HFFc6 (cell line): ENCODE measurements at regions not wholly inside any gene's neighbourhood (a gene's known extent, or its start where the extent isn't known, plus 50 kb on each side); places are given as distances from the start of the nearest gene placed in this dataset.
"Not testable (repeated sequence)": the region's sequence is repeated elsewhere in the genome, so short reads cannot be mapped to it uniquely, and the experiment has no call there.

Experiments used
- DNase-seq: peaks from one replicate; pipeline ENCODE4 v3.0.0-alpha.2; 2018
- H3K27ac Mint-ChIP-seq: 2 replicates; pipeline ENCODE4 v1.8.0; 2020; ENCODE audit warnings: mild to moderate bottlenecking, mixed read lengths
- H3K27me3 Mint-ChIP-seq: 2 replicates; pipeline ENCODE4 v1.8.0; 2021; ENCODE audit warnings: mild to moderate bottlenecking, moderate library complexity, mixed read lengths; ENCODE audit not compliant: insufficient read depth
- H3K36me3 Mint-ChIP-seq: 2 replicates; pipeline ENCODE4 v1.8.0; 2021; ENCODE audit warnings: low read depth, mixed read lengths
- H3K4me1 Mint-ChIP-seq: 2 replicates; pipeline ENCODE4 v1.8.0; 2020; ENCODE audit warnings: low read depth, mixed read lengths
- H3K4me3 Mint-ChIP-seq: 2 replicates; pipeline ENCODE4 v1.8.0; 2020; ENCODE audit warnings: mild to moderate bottlenecking, moderate library complexity, mixed read lengths
- H3K9me3 Mint-ChIP-seq: 2 replicates; pipeline ENCODE4 v1.8.0; 2020; ENCODE audit warnings: mild to moderate bottlenecking, mixed read lengths
- TF ChIP-seq, protein P1 (sequence below): fragments of 200-600 bp; sonication (generic); IDR thresholded peaks from 2 replicates; pipeline ENCODE4 v1.5.0; 2021; ENCODE audit warnings: antibody characterized with exemption, mild to moderate bottlenecking

- Mint-ChIP-seq H3K4me1 (peaks cover 8% of the 10 kb centered on the region; the same call in 1 of the 2 replicates), H3K27me3 (no peaks in the 10 kb centered on the region), H3K36me3 (no peaks in the 10 kb centered on the region), H3K4me3 (no peak overlapping the region), H3K9me3 (peaks cover 7% of the 10 kb centered on the region), H3K27ac (no peak overlapping the region)
- no peak for DNase-seq
- TF ChIP-seq, protein P1, sequence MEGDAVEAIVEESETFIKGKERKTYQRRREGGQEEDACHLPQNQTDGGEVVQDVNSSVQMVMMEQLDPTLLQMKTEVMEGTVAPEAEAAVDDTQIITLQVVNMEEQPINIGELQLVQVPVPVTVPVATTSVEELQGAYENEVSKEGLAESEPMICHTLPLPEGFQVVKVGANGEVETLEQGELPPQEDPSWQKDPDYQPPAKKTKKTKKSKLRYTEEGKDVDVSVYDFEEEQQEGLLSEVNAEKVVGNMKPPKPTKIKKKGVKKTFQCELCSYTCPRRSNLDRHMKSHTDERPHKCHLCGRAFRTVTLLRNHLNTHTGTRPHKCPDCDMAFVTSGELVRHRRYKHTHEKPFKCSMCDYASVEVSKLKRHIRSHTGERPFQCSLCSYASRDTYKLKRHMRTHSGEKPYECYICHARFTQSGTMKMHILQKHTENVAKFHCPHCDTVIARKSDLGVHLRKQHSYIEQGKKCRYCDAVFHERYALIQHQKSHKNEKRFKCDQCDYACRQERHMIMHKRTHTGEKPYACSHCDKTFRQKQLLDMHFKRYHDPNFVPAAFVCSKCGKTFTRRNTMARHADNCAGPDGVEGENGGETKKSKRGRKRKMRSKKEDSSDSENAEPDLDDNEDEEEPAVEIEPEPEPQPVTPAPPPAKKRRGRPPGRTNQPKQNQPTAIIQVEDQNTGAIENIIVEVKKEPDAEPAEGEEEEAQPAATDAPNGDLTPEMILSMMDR, result no peak
Observed at GRCh38 chr6:102764317-102764716, 1370.8 kb downstream of the GRIK2 start.

- H3K4me3 Mint-ChIP-seq, result no peak overlapping the region
- DNase-seq, result no peak
- H3K27me3 Mint-ChIP-seq, result no peaks in the 10 kb centered on the region
- no peak overlapping the region for H3K27ac Mint-ChIP-seq
- peaks cover 4% of the 10 kb centered on the region for H3K9me3 Mint-ChIP-seq
- no peaks in the 10 kb centered on the region for H3K36me3 Mint-ChIP-seq
- TF ChIP-seq, protein P1, result no peak
- peaks cover 8% of the 10 kb centered on the region; the same call in 1 of the 2 replicates for H3K4me1 Mint-ChIP-seq
Observed at GRCh38 chr6:102763891-102764290, 1370.4 kb downstream of the GRIK2 start.

DNA sequence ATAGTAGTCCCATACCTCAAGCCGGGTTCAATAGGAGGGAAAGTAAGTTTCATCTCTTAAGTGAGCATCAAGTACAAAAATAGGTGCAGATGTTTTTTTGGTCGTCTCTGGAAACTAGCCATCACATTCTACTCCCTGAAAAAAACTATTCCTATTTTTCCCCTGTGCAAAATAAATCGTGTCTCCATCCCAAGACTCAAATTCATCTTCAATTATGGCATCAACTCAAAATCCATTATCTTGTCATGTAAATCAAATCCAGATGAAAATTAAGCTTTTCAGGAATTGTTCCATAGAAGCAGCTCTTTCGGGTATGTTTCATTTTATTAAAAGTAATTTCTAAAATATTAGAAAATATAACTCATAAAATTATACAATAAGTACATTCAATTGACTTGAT lies 1368.4 kb downstream of the GRIK2 start:
- no peaks in the 10 kb centered on the region for H3K27me3 Mint-ChIP-seq
- peaks cover under 1% of the 10 kb centered on the region; the same call in 1 of the 2 replicates for H3K4me1 Mint-ChIP-seq
- no peak for DNase-seq
- no peak overlapping the region for H3K27ac Mint-ChIP-seq
- no peak overlapping the region for H3K4me3 Mint-ChIP-seq
- peaks cover 5% of the 10 kb centered on the region for H3K9me3 Mint-ChIP-seq
- no peaks in the 10 kb centered on the region for H3K36me3 Mint-ChIP-seq
- TF ChIP-seq, protein P1, result no peak

GRCh38 chr6:102759415-102759814 lies 1365.9 kb downstream of the GRIK2 start:
- TF ChIP-seq, protein P1, result no peak
- no peaks in the 10 kb centered on the region for H3K36me3 Mint-ChIP-seq
- H3K4me1 Mint-ChIP-seq, result no peaks in the 10 kb centered on the region

DNA sequence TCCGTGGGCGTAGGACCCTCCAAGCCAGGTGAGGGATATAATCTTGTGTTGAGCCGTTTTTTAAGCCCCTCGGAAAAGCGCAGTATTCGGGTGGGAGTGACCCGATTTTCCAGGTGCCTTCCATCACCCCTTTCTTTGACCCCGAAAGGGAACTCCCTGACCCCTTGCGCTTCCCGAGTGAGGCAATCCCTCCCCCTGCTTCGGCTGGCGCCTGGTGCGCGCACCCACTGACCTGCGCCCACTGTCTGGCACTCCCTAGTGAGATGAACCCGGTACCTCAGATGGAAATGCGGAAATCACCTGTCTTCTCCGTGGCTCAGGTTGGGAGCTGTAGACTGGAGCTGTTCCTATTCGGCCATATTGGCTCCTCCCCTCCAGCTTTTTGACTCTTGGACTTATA lies 1365.0 kb downstream of the GRIK2 start:
- not testable (repeated sequence) for H3K27me3 Mint-ChIP-seq, H3K4me1 Mint-ChIP-seq, H3K9me3 Mint-ChIP-seq, DNase-seq, H3K36me3 Mint-ChIP-seq, H3K4me3 Mint-ChIP-seq, H3K27ac Mint-ChIP-seq

More at GRCh38 chr6:102759415-102759814, 1365.9 kb downstream of the GRIK2 start:
- H3K9me3 Mint-ChIP-seq, result peaks cover 5% of the 10 kb centered on the region
- H3K27ac Mint-ChIP-seq, result no peak overlapping the region
- peaks cover 1% of the 10 kb centered on the region; the same call in 1 of the 2 replicates for H3K27me3 Mint-ChIP-seq
- no peak for DNase-seq
- H3K4me3 Mint-ChIP-seq, result no peak overlapping the region

- DNase-seq, result no peak
- Mint-ChIP-seq H3K36me3 (no peaks in the 10 kb centered on the region), H3K4me3 (no peak overlapping the region), H3K27me3 (no peaks in the 10 kb centered on the region), H3K27ac (no peak overlapping the region), H3K4me1 (no peaks in the 10 kb centered on the region), H3K9me3 (no peaks in the 10 kb centered on the region)
- TF ChIP-seq, protein P1, result no peak
Observed at GRCh38 chr6:102749210-102749971, 1355.9 kb downstream of the GRIK2 start.
